Fibroblast of mammary gland (primary cell): ENCODE measurements at regions not wholly inside any gene's neighbourhood (a gene's known extent, or its start where the extent isn't known, plus 50 kb on each side); places are given as distances from the start of the nearest gene placed in this dataset.

Experiments
- DNase-seq: peaks from one replicate; pipeline ENCODE4 v3.0.0-alpha.2; 2010; ENCODE audit warnings: low read depth
- H3K4me3 ChIP-seq: 2 replicates; pipeline ENCODE4 v1.5.1; 2011; ENCODE audit warnings: low read depth, mild to moderate bottlenecking, low read length, moderate library complexity; ENCODE audit not compliant: control insufficient read depth
- CTCF ChIP-seq: conservative IDR thresholded peaks from 2 replicates; pipeline ENCODE4 v1.5.1; 2011; ENCODE audit warnings: low read depth, low read length, inconsistent platforms; ENCODE audit not compliant: control insufficient read depth, insufficient read depth

DNA sequence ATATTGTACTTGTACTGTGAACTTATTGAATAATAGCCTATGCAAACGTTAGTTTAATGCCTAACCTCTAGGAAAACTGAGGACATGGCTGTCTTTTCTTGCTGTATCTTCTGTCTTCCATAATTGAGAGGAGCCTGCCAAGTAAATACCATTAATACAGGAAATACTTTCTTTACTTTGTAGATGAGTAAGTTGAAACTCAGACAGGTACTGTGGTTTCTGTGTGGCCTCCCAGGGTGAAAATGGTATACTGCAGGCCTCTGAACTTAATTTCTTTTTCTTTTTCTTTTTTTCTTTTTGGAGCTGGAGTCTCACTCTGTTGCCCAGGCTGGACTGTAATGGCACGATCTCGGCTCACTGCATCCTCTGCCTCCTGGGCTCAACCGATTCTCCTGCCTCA, 208.8 kb upstream of the ADGRL4 start:
- no peak for TF ChIP-seq CTCF
- DNase-seq, result no peak

DNA sequence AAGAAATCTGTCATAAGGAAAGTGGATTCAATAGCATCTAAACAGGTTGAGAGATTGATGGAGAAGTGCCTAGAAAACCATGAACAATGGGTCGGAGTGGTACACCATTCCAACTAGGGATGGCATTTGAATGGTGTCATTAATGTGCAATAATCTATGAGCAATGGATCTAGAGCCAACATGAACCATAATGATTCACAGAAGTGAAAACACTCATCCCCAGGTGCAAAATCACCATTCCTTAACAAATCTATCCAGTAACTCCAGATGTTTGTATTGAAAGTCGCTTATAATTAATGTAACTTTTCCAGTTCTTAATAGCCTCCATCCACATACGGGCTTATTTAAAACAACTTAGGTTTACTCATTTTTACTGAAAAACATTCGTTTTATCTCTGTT, 201.3 kb upstream of the ADGRL4 start:
- no peak for TF ChIP-seq CTCF
- DNase-seq, result no peak

More for the DNA sequence above, 208.8 kb upstream of the ADGRL4 start:
- no peak overlapping the region for H3K4me3 ChIP-seq

GRCh38 chr1:79207331-79207730, 200.8 kb upstream of the ADGRL4 start:
- no peak for TF ChIP-seq CTCF
- H3K4me3 ChIP-seq, result no peak overlapping the region
- DNase-seq, result no peak

More for the DNA sequence above, 201.3 kb upstream of the ADGRL4 start:
- H3K4me3 ChIP-seq, result no peak overlapping the region

DNA sequence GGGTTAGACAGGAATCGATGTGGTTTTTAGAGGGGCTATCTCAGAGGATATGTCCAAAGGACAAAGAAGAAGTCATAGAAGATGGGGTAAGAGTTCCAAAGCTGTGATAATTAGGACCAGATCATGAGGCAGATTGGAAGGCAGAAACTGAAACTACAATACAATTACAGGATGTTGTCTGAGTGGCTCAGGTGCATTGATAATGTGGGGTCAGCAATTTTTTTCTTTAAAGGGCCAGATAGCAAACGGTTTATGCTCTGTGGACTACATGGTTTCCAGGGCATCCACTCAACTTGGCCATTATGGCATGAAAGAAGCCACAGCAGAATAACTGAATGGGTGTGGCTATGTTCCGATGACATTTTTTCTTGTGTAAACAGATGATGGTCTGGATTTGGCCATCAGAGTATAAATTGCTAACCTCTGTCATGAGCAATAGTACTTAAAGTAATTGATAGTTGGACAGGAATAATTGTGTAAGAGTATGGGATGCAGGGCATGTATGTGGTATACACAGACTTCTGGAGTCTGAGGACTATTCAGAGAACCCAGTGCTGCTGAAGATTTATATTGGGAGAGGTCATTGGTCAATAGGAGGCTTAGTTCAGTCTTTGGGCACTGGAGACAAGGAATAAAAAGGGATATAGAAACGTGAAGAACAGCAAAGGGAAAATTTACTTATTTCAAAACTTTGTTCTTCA, 198.4 kb upstream of the ADGRL4 start:
- no peak overlapping the region for H3K4me3 ChIP-seq
- peak; percentile 47 for DNase-seq
- TF ChIP-seq CTCF, result no peak

DNA sequence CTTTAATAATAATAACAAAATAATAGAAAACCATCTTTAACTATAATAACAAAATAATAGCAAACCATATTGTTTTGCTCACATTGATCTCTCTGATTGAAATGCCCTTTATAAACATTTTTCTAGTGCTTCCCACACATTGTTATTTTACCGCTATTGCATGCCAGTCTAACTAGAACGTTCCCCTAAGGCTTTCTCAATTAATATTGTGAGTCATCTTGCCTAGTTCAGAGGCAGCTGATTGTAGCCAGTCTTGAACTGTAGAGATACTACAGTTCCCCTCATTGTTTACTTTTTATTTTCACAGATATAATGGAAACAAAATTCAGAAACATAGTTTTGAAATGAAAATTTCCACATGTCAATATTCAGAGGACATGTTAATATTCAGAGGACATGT, 192.3 kb upstream of the ADGRL4 start:
- peak; percentile 73 for DNase-seq
- no peak overlapping the region for H3K4me3 ChIP-seq
- no peak for TF ChIP-seq CTCF

DNA sequence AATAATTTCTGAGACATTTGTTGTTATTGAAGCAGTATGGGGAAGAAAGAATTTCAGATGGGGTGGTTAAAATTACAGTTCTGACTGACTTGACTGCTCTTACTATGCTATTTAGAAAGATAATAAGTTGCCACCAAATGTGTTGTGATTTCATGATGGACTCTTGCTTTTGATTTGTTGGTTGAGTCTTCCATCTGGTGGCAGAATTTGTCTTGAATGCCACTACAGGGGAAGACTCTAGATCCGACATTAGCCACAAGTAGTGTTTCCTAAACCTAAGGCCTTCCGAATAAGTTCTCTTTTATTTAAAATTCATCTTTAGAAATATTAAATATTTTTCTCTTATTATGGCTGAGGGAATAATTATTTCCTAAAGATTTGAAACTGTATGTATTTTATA, 190.9 kb upstream of the ADGRL4 start:
- H3K4me3 ChIP-seq, result no peak overlapping the region
- DNase-seq, result peak; percentile 56
- peak; percentile 38 for TF ChIP-seq CTCF

DNA sequence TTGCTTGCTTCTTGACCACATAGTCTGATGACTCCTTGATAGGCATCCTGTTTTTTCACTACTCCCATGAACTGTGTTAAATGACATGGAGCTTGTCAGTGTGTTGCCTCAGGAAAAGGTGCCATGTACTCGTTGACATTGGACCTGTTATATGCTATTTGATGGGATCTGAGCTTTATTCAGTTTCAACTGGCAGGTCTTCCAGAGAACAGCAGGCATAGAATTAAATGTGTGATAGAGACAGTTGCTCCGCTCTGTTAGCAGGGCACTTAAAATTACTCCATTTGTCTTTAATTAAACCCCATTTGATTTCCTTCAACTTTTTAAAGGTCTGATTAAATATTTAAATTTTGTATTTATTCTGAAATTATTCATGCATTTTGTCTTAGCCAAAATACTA, 189.7 kb upstream of the ADGRL4 start:
- no peak for TF ChIP-seq CTCF
- DNase-seq, result no peak
- no peak overlapping the region for H3K4me3 ChIP-seq
